HepG2 (cell line): ENCODE measurements at regions not wholly inside any gene's neighbourhood (a gene's known extent, or its start where the extent isn't known, plus 50 kb on each side); places are given as distances from the start of the nearest gene placed in this dataset.
A peak's percentile ranks its signal among the peaks of the same experiment; 100 is the strongest.

Experiments
- ATAC-seq: fragments of 200-7000 bp; cut with Tn5 transposase; 3 replicates; pipeline ENCODE4 v1.9.1; 2020; ENCODE audit warnings: mild to moderate bottlenecking, moderate library complexity
- BruUV-seq: library from RNA; stranded (reverse); fragments of 400-500 nt; replicated peaks from 2 replicates; lab custom pipeline; 2021; lab: Mats Ljungman, UMichigan
- CTCF ChIA-PET: fragments of 300-600 bp; formaldehyde crosslinking; extraction: SDS; loops from one replicate; lab custom pipeline; 2021; ENCODE audit warnings: low total read pairs, inconsistent platforms, low intra/inter-chr PET ratio; lab: Yijun Ruan, JAX
- POLR2A ChIA-PET: fragments of 350-600 bp; sonication (Branson Sonifier 250); formaldehyde crosslinking; loops from one replicate; lab custom pipeline; 2020; ENCODE audit warnings: antibody characterized with exemption, inconsistent platforms; lab: Yijun Ruan, JAX
- DNase-seq: peaks from one replicate; pipeline ENCODE4 v3.0.0-alpha.2; 2015; ENCODE audit warnings: low spot score
- FAIRE-seq: peaks from 3 replicates; lab custom pipeline; 2011; peaks lifted over from hg19 to GRCh38; lab: Jason Lieb, UNC
- H2AFZ ChIP-seq: one replicate; pipeline ENCODE4 v1.6.1; 2011; ENCODE audit warnings: low read length, inconsistent platforms
- H3K27ac ChIP-seq: fragments of 300-600 bp; 3 replicates; pipeline ENCODE4 v1.8.0; 2011; ENCODE audit warnings: mixed run types, mild to moderate bottlenecking, mixed read lengths, low read length, inconsistent platforms; ENCODE audit not compliant: insufficient read depth; ENCODE audit errors: extremely low read length
- H3K27me3 ChIP-seq, 2 experiments: fragments of 200-600 bp in 1 of 2; 2 replicates in 1 of 2; 3 replicates in 1 of 2; pipeline versions ENCODE4 v1.6.0 to v1.8.0; 2011; ENCODE audit warnings: low read length in 2 of 2, mild to moderate bottlenecking in 2 of 2, moderate library complexity in 2 of 2, inconsistent platforms in 1 of 2; ENCODE audit not compliant: insufficient read depth in 2 of 2, control insufficient read depth in 1 of 2
- H3K36me3 ChIP-seq, 2 experiments: fragments of 200-600 bp in 1 of 2; replicated peaks in 1 of 2; 2 replicates in 1 of 2; 3 replicates in 1 of 2; pipeline versions ENCODE4 v1.5.1 to v1.8.0; 2011; ENCODE audit warnings: low read length in 2 of 2, inconsistent platforms in 1 of 2; ENCODE audit not compliant: insufficient read depth in 2 of 2, control insufficient read depth in 1 of 2
- H3K4me1 ChIP-seq: 2 replicates; pipeline ENCODE4 v1.5.1; 2012; ENCODE audit warnings: low read length, inconsistent platforms; ENCODE audit not compliant: insufficient read depth
- H3K4me2 ChIP-seq: 2 replicates; pipeline ENCODE4 v1.6.0; 2011; ENCODE audit warnings: low read depth, low read length, inconsistent platforms
- H3K4me3 ChIP-seq, 3 experiments: fragments of 200-600 bp in 1 of 3; sonication (generic), shearing (Covaris generic) in 1 of 3; replicated peaks in 1 of 3; 2 replicates each; pipeline ENCODE4 v1.5.1; 2011 to 2016; ENCODE audit warnings: low read length in 3 of 3, inconsistent platforms in 2 of 3, low read depth in 2 of 3, mild to moderate bottlenecking in 2 of 3, control low read depth in 1 of 3, mixed read lengths in 1 of 3; ENCODE audit not compliant: insufficient read depth in 1 of 3
- H3K79me2 ChIP-seq: one replicate; pipeline ENCODE4 v1.6.1; 2011; ENCODE audit warnings: low read length, inconsistent platforms; ENCODE audit not compliant: insufficient read depth
- H3K9ac ChIP-seq: 2 replicates; pipeline ENCODE4 v1.6.0; 2011; ENCODE audit warnings: mild to moderate bottlenecking, low read depth, low read length, inconsistent platforms; ENCODE audit not compliant: insufficient read depth
- H3K9me3 ChIP-seq: 2 replicates; pipeline ENCODE4 v1.5.1; 2012; ENCODE audit warnings: mild to moderate bottlenecking, low read length
- H4K20me1 ChIP-seq: 2 replicates; pipeline ENCODE4 v1.6.0; 2011; ENCODE audit warnings: inconsistent platforms, mild to moderate bottlenecking, low read length, moderate library complexity; ENCODE audit not compliant: insufficient read depth
- FOXC1 ChIP-seq: sonication (generic); formaldehyde crosslinking; IDR thresholded peaks from 2 replicates; pipeline ENCODE4 v1.8.0; 2022; ENCODE audit warnings: mild to moderate bottlenecking, missing genetic modification reagents, borderline replicate concordance
- ISX ChIP-seq: sonication (generic); formaldehyde crosslinking; conservative IDR thresholded peaks from 2 replicates; pipeline ENCODE4 v1.5.0; 2020; ENCODE audit warnings: missing genetic modification reagents
- MAX ChIP-seq: IDR thresholded peaks from 2 replicates; pipeline ENCODE4 v1.6.1; 2012; ENCODE audit warnings: inconsistent platforms
- NCOA1 ChIP-seq: sonication (generic); formaldehyde crosslinking; IDR thresholded peaks from 2 replicates; pipeline ENCODE4 v1.9.0; 2021; ENCODE audit warnings: missing genetic modification reagents
- NFKBIZ ChIP-seq: IDR thresholded peaks from 2 replicates; pipeline ENCODE4 v1.6.1; 2018; ENCODE audit warnings: missing genetic modification reagents, missing compliant biosample characterization
- POGK ChIP-seq: sonication (generic); formaldehyde crosslinking; conservative IDR thresholded peaks from 2 replicates; pipeline ENCODE4 v1.8.0; 2022; ENCODE audit warnings: mild to moderate bottlenecking, moderate library complexity, missing genetic modification reagents
- SNAPC4 ChIP-seq: sonication (generic); formaldehyde crosslinking; IDR thresholded peaks from 2 replicates; pipeline ENCODE4 v1.4.0; 2020; ENCODE audit warnings: mild to moderate bottlenecking, missing genetic modification reagents
- ZC3H4 ChIP-seq: sonication (generic); formaldehyde crosslinking; IDR thresholded peaks from 2 replicates; pipeline ENCODE4 v1.4.0; 2020; ENCODE audit warnings: missing genetic modification reagents, borderline replicate concordance
- ZNF678 ChIP-seq: sonication (generic); formaldehyde crosslinking; IDR thresholded peaks from 2 replicates; pipeline ENCODE4 v1.4.0; 2020; ENCODE audit warnings: mild to moderate bottlenecking, missing genetic modification reagents
- WGBS: methylation state at CpG from one replicate; pipeline ENCODE4 v1.1.6; 2017; ENCODE audit warnings: low lambda C conversion rate; 5-methylcytosine and 5-hydroxymethylcytosine counted together
- in situ Hi-C: cut with HindIII; loops from 2 replicates; pipeline ENCODE4 v1.10.0; 2017; ENCODE audit warnings: low pct_unique_long_range_greater_than_20kb; ENCODE audit not compliant: extremely low pct_ligation_motif_present
- intact Hi-C: fragments of 100-400 bp; cut with micrococcal nuclease; formaldehyde crosslinking; loops from one replicate; pipeline ENCODE4 v1.10.0; 2022; ENCODE audit not compliant: unreplicated experiment

GRCh38 chr2:60354713-60355112, 198.7 kb downstream of the BCL11A start (continued):
- TF ChIP-seq FOXC1 (CRISPR knock-in tag) (no peak), ZC3H4 (CRISPR knock-in tag) (no peak), ZNF678 (CRISPR knock-in tag) (no peak)

- H3K4me3 ChIP-seq = no peak overlapping the region
- intact Hi-C loops = no loop called here
- H3K4me1 ChIP-seq = no peaks in the 10 kb centered on the region
- in situ Hi-C loops = no loop called here
- 30% methylated on average over 2 of the region's 2 CpGs for WGBS
- H3K27ac ChIP-seq = no peak overlapping the region
- no peaks in the 10 kb centered on the region for H4K20me1 ChIP-seq
- no peaks in the 10 kb centered on the region for H3K79me2 ChIP-seq
- ATAC-seq (no peak), FAIRE-seq (no peak), DNase-seq (no peak)
- TF ChIP-seq NFKBIZ (CRISPR knock-in tag) = no peak
- H3K27me3 ChIP-seq = peaks cover 2 to 9% of the 10 kb centered on the region in 2 experiments; a peak in 3 of 5 replicates
- H3K36me3 ChIP-seq = no peaks in the 10 kb centered on the region
- POLR2A ChIA-PET = no interaction called here
- CTCF ChIA-PET = no interaction called here
- no peak overlapping the region for H2AFZ ChIP-seq
- H3K9ac ChIP-seq = no peak overlapping the region
- H3K9me3 ChIP-seq = no peaks in the 10 kb centered on the region
- BruUV-seq = no TSS peak
- H3K4me2 ChIP-seq = no peak overlapping the region
These were observed 199.6 kb downstream of the BCL11A start for GRCh38 chr2:60353863-60354262.

GRCh38 chr2:60353406-60353800, 200.1 kb downstream of the BCL11A start:
- no peak overlapping the region for H2AFZ ChIP-seq
- BruUV-seq = no TSS peak
- H3K27ac ChIP-seq = no peak overlapping the region
- H3K4me1 ChIP-seq = no peaks in the 10 kb centered on the region
- intact Hi-C loops = no loop called here
- no peak overlapping the region for H3K4me2 ChIP-seq
- no peak overlapping the region for H3K9ac ChIP-seq
- in situ Hi-C loops = no loop called here
- WGBS = 29% methylated on average over 10 of the region's 10 CpGs
- no peaks in the 10 kb centered on the region for H3K36me3 ChIP-seq
- H3K4me3 ChIP-seq = no peak overlapping the region
- DNase-seq (no peak), FAIRE-seq (peak; percentile 36), ATAC-seq (no peak)
- H3K9me3 ChIP-seq = no peaks in the 10 kb centered on the region
- no peaks in the 10 kb centered on the region for H3K79me2 ChIP-seq
- no peaks in the 10 kb centered on the region for H4K20me1 ChIP-seq
- POLR2A ChIA-PET = no interaction called here
- CTCF ChIA-PET = no interaction called here
- peaks cover 2 to 9% of the 10 kb centered on the region in 2 experiments; a peak in 3 of 5 replicates for H3K27me3 ChIP-seq
- TF ChIP-seq SNAPC4 (CRISPR knock-in tag) (no peak), MAX (no peak), ISX (CRISPR knock-in tag) (no peak), NCOA1 (no peak), POGK (CRISPR knock-in tag) (no peak)
